ENCODE measurements at regions not wholly inside any gene's neighbourhood (a gene's known extent, or its start where the extent isn't known, plus 50 kb on each side); places are given as distances from the start of the nearest gene placed in this dataset.

DNA sequence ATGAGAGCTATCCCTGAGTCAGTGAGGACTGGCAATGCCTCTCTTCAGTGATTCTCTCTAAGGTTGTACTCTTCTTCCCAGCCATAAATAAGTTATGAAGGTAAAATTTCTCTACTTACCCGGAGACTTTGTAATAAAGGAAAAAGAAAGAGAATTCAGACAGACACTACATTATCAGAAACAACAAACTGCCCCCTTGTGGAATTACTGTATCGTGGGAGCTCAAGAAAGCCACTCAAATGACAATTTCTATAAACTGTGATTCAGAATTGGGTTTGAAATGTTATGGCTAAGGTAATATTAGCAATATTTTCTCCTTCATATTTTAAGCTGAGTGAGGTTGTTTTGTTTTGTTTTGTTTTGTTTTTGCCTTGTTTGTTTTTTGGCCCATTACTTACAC lies 155.8 kb upstream of the TANK start:
- no peak overlapping the region for H3K4me3 ChIP-seq
- no peaks in the 10 kb centered on the region for H3K4me1 ChIP-seq
- H3K36me3 ChIP-seq, result no peaks in the 10 kb centered on the region
- H3K9me3 ChIP-seq, result no peaks in the 10 kb centered on the region
- no peak for DNase-seq (ENCODE audit: low spot score in 2 of 2)
- TF ChIP-seq CTCF (IDR thresholded peaks at IDR 0.05) (no peak), POLR2A (IDR thresholded peaks at IDR 0.05) (no peak), POLR2AphosphoS5 (IDR thresholded peaks at IDR 0.05) (no peak), EP300 (IDR thresholded peaks at IDR 0.05) (no peak)
- H3K27me3 ChIP-seq, result no peaks in the 10 kb centered on the region
- no peak overlapping the region for H3K27ac ChIP-seq
- 44% methylated on average over 2 of the region's 2 CpGs for WGBS

GRCh38 chr2:161005170-161005569 lies 155.1 kb upstream of the TANK start:
- TF ChIP-seq POLR2AphosphoS5 (IDR thresholded peaks at IDR 0.05) (no peak), POLR2A (IDR thresholded peaks at IDR 0.05) (no peak), CTCF (IDR thresholded peaks at IDR 0.05) (no peak), EP300 (IDR thresholded peaks at IDR 0.05) (no peak)
- Histone ChIP-seq H3K27ac (no peak overlapping the region), H3K36me3 (no peaks in the 10 kb centered on the region), H3K27me3 (no peaks in the 10 kb centered on the region), H3K4me1 (no peaks in the 10 kb centered on the region), H3K4me3 (no peak overlapping the region), H3K9me3 (no peaks in the 10 kb centered on the region)
- DNase-seq (ENCODE audit: low spot score in 2 of 2), result no peak
- WGBS, result 0% methylated on average over 1 of the region's 1 CpG

- no peak overlapping the region for H3K27ac ChIP-seq
These were observed 151.9 kb upstream of the TANK start for GRCh38 chr2:161008311-161008710.

DNA sequence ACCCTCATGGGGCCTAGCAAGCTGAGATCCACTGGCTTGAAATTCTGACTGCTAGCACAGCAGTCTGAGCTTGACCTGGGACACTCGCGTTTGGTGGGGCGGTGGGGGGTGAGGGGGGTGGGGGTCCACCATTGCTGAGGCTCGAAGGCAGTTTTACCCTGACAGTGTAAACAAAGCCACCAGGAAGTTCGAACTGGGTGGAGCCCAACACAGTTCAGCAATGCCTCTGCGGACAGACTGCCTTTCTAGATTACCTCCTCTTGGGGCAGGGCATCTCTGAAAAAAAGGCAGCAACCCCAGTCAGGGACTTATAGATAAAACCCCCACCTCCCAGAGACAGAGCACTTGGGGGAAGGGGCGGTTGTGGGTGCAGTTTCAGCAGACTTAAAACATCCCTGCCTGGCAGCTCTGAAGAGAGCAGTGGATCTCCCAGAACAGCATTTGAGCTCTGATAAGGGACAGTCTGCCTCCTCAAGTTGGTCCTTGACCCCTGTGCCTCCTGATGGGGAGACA lies 149.7 kb upstream of the TANK start:
- TF ChIP-seq POLR2AphosphoS5 (IDR thresholded peaks at IDR 0.05) (no peak), CTCF (IDR thresholded peaks at IDR 0.05) (no peak), POLR2A (IDR thresholded peaks at IDR 0.05) (no peak), EP300 (IDR thresholded peaks at IDR 0.05) (no peak)
- DNase-seq (ENCODE audit: low spot score in 2 of 2), result no peak
- Histone ChIP-seq H3K27me3 (no peaks in the 10 kb centered on the region), H3K36me3 (no peaks in the 10 kb centered on the region), H3K9me3 (no peaks in the 10 kb centered on the region), H3K4me1 (no peaks in the 10 kb centered on the region), H3K27ac (no peak overlapping the region), H3K4me3 (no peak overlapping the region)
- WGBS, result 65% methylated on average over 4 of the region's 7 CpGs

More at GRCh38 chr2:161008311-161008710, 151.9 kb upstream of the TANK start:
- Histone ChIP-seq H3K9me3 (no peaks in the 10 kb centered on the region), H3K27me3 (no peaks in the 10 kb centered on the region), H3K36me3 (no peaks in the 10 kb centered on the region), H3K4me3 (no peak overlapping the region), H3K4me1 (no peaks in the 10 kb centered on the region)
- 92% methylated on average over 3 of the region's 3 CpGs for WGBS
- no peak for DNase-seq (ENCODE audit: low spot score in 2 of 2)
- TF ChIP-seq POLR2A (IDR thresholded peaks at IDR 0.05) (no peak), CTCF (IDR thresholded peaks at IDR 0.05) (no peak), POLR2AphosphoS5 (IDR thresholded peaks at IDR 0.05) (no peak), EP300 (IDR thresholded peaks at IDR 0.05) (no peak)

DNA sequence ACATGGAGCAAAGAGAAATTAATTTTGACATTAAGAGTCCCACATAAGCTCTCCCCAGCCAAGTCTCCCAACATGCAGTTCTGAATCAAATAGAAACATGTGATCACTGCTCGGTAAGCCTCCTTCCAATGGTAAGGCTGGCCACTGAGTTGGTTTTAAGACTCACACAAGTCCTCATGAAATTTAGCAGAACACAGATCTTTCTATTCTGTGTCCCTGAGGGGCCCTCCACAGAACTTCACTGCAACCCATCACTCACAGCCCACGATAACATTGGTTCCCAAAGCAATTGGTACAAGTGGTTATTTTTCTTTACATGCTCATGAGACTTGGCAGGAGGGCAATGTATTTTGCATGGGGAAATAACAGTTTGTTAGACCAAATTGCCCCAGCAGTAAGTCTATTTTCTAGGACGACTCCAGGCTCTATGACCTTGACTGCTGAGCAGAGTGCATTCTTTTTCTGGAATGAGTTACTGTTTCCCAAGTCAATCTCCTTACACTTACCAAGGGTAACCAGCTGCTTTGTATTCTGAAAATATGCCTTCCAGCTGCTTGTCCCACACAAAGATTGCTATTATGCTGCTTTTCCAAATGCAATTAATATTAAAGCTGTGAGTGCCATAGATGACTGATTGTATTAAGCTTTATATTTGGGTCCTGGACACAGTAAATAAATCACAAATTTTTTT lies 142.3 kb upstream of the TANK start:
- no peak for TF ChIP-seq POLR2AphosphoS5 (IDR thresholded peaks at IDR 0.05)
- no peak for TF ChIP-seq EP300 (IDR thresholded peaks at IDR 0.05)
- no peak for TF ChIP-seq CTCF (IDR thresholded peaks at IDR 0.05)
- TF ChIP-seq POLR2A (IDR thresholded peaks at IDR 0.05), result no peak
- DNase-seq (ENCODE audit: low spot score in 2 of 2), result no peak

More for the DNA sequence above, 142.3 kb upstream of the TANK start:
- Histone ChIP-seq H3K27ac (no peak overlapping the region), H3K4me1 (no peaks in the 10 kb centered on the region), H3K4me3 (no peak overlapping the region), H3K9me3 (no peaks in the 10 kb centered on the region), H3K36me3 (no peaks in the 10 kb centered on the region), H3K27me3 (no peaks in the 10 kb centered on the region)
- 49% methylated on average over 3 of the region's 3 CpGs for WGBS
